H1 (cell line): ENCODE measurements at regions not wholly inside any gene's neighbourhood (a gene's known extent, or its start where the extent isn't known, plus 50 kb on each side); places are given as distances from the start of the nearest gene placed in this dataset.

ENCODE experiments used
- CTCF ChIA-PET: fragments of 300-600 bp; sonication (Branson Sonifier 250); formaldehyde crosslinking; loops from one replicate; lab custom pipeline; 2021; ENCODE audit not compliant: partially characterized antibody; lab: Charles Lee
- POLR2A ChIA-PET: fragments of 300-600 bp; sonication (Branson Sonifier 250); formaldehyde crosslinking; loops from one replicate; lab custom pipeline; 2021; ENCODE audit warnings: inconsistent platforms; ENCODE audit not compliant: partially characterized antibody; lab: Charles Lee
- DNase-seq, 2 experiments: peaks; one replicate each; pipeline versions ENCODE4 v3.0.0 to v3.0.0-alpha.2; 2010 to 2022; ENCODE audit warnings: low spot score in 2 of 2, low read depth in 1 of 2, mixed read lengths in 1 of 2
- FAIRE-seq: peaks from 2 replicates; lab custom pipeline; 2011; peaks lifted over from hg19 to GRCh38; lab: Jason Lieb, UNC
- H2AFZ ChIP-seq: 2 replicates; pipeline ENCODE4 v1.8.1; 2012; ENCODE audit warnings: low read length, inconsistent platforms
- H2AK5ac ChIP-seq: 2 replicates; pipeline ENCODE4 v1.6.1; 2013; ENCODE audit warnings: low read depth, low read length
- H2BK120ac ChIP-seq: replicated peaks from 2 replicates; pipeline ENCODE3; 2013; ENCODE audit warnings: low read depth, low read length, inconsistent platforms
- H2BK12ac ChIP-seq: 2 replicates; pipeline ENCODE4 v1.6.1; 2013; ENCODE audit warnings: low read depth, low read length
- H2BK15ac ChIP-seq: 2 replicates; pipeline ENCODE4 v1.6.1; 2013; ENCODE audit warnings: low read length
- H2BK20ac ChIP-seq: 2 replicates; pipeline ENCODE4 v1.6.1; 2013; ENCODE audit warnings: low read length
- H2BK5ac ChIP-seq: 2 replicates; pipeline ENCODE4 v1.6.1; 2013; ENCODE audit warnings: low read depth, low read length
- H3K14ac ChIP-seq: 2 replicates; pipeline ENCODE4 v1.6.1; 2013; ENCODE audit warnings: inconsistent platforms; ENCODE audit not compliant: insufficient read length
- H3K18ac ChIP-seq: 2 replicates; pipeline ENCODE4 v1.6.1; 2013; ENCODE audit warnings: low read length; ENCODE audit errors: extremely low read depth
- H3K23ac ChIP-seq: 2 replicates; pipeline ENCODE4 v1.6.1; 2013; ENCODE audit warnings: inconsistent platforms; ENCODE audit not compliant: insufficient read length
- H3K23me2 ChIP-seq: 2 replicates; pipeline ENCODE4 v1.6.1; 2013; ENCODE audit warnings: low read depth, low read length
- H3K27ac ChIP-seq: 2 replicates; pipeline ENCODE4 v1.6.1; 2011; ENCODE audit warnings: low read depth, low read length, inconsistent platforms
- H3K27me3 ChIP-seq, 4 experiments: replicated peaks in 1 of 4; 1 replicate in 1 of 4; 2 replicates in 3 of 4; pipeline versions ENCODE4 v1.6.1 to v1.8.1; 2011 to 2013; ENCODE audit warnings: low read length in 3 of 4, mild to moderate bottlenecking in 3 of 4, inconsistent platforms in 2 of 4, mixed read lengths in 2 of 4, moderate library complexity in 1 of 4; ENCODE audit not compliant: control insufficient read depth in 3 of 4, insufficient read depth in 3 of 4; ENCODE audit errors: extremely low read depth in 1 of 4
- H3K36me3 ChIP-seq, 4 experiments: 2 replicates each; pipeline versions ENCODE4 v1.6.1 to v1.8.1; 2011 to 2013; ENCODE audit warnings: mild to moderate bottlenecking in 4 of 4, low read length in 3 of 4, moderate library complexity in 2 of 4, control low read depth in 1 of 4, inconsistent platforms in 1 of 4; ENCODE audit not compliant: insufficient read depth in 4 of 4, control insufficient read depth in 2 of 4
- H3K4ac ChIP-seq: replicated peaks from 2 replicates; pipeline ENCODE3; 2013; ENCODE audit warnings: low read length, low read depth, mixed read lengths, inconsistent platforms; ENCODE audit not compliant: insufficient read length
- H3K4me1 ChIP-seq, 4 experiments: replicated peaks in 1 of 4; 1 replicate in 1 of 4; 2 replicates in 3 of 4; pipeline versions ENCODE4 v1.6.1 to v1.8.1; 2011 to 2013; ENCODE audit warnings: low read length in 3 of 4, inconsistent platforms in 2 of 4, mixed read lengths in 1 of 4; ENCODE audit not compliant: insufficient read depth in 4 of 4, control insufficient read depth in 3 of 4
- H3K4me2 ChIP-seq, 2 experiments: 2 replicates each; pipeline versions ENCODE4 v1.6.1 to v1.8.1; 2011 to 2013; ENCODE audit warnings: low read depth in 2 of 2, low read length in 2 of 2, control low read depth in 1 of 2, inconsistent platforms in 1 of 2, mild to moderate bottlenecking in 1 of 2; ENCODE audit not compliant: insufficient read depth in 1 of 2
- H3K4me3 ChIP-seq, 4 experiments: fragments of 200-600, 300-600 bp in 1 of 4; sonication (generic), shearing (Covaris generic), sonication (Bioruptor Twin) in 1 of 4; 2 replicates each; pipeline versions ENCODE4 v1.5.1 to v1.8.1; 2011 to 2016; ENCODE audit warnings: low read length in 4 of 4, low read depth in 3 of 4, control low read depth in 2 of 4, inconsistent platforms in 2 of 4, mild to moderate bottlenecking in 2 of 4, mixed read lengths in 1 of 4, moderate library complexity in 1 of 4; ENCODE audit not compliant: insufficient read depth in 2 of 4; ENCODE audit errors: extremely low read depth in 1 of 4
- H3K56ac ChIP-seq: replicated peaks from 2 replicates; pipeline ENCODE3; 2013; ENCODE audit warnings: low read depth, mild to moderate bottlenecking, mixed read lengths, low read length, inconsistent platforms; ENCODE audit not compliant: insufficient read length
- H3K79me1 ChIP-seq: 2 replicates; pipeline ENCODE4 v1.6.1; 2013; ENCODE audit warnings: low read depth, low read length, control low read depth
- H3K79me2 ChIP-seq, 2 experiments: 2 replicates each; pipeline versions ENCODE4 v1.6.1 to v1.8.1; 2012 to 2013; ENCODE audit warnings: low read length in 2 of 2, mild to moderate bottlenecking in 2 of 2, inconsistent platforms in 1 of 2; ENCODE audit not compliant: insufficient read depth in 2 of 2, control insufficient read depth in 1 of 2
- H3K9ac ChIP-seq, 4 experiments: replicated peaks in 1 of 4; 1 replicate in 1 of 4; 2 replicates in 3 of 4; pipeline versions ENCODE4 v1.6.1 to v1.8.1; 2011 to 2013; ENCODE audit warnings: low read depth in 3 of 4, low read length in 3 of 4, control low read depth in 2 of 4, mild to moderate bottlenecking in 2 of 4, moderate library complexity in 2 of 4, inconsistent platforms in 1 of 4; ENCODE audit errors: extremely low read depth in 1 of 4
- H3K9me3 ChIP-seq, 2 experiments: 2 replicates each; pipeline versions ENCODE4 v1.6.1 to v1.8.1; 2012 to 2013; ENCODE audit warnings: mild to moderate bottlenecking in 2 of 2, moderate library complexity in 2 of 2, control low read depth in 1 of 2, inconsistent platforms in 1 of 2, low read depth in 1 of 2, low read length in 1 of 2, mixed read lengths in 1 of 2; ENCODE audit not compliant: insufficient read depth in 2 of 2
- H4K20me1 ChIP-seq, 2 experiments: replicated peaks in 1 of 2; 2 replicates each; pipeline versions ENCODE3 to v1.8.1; 2011 to 2013; ENCODE audit warnings: inconsistent platforms in 2 of 2, low read length in 2 of 2, mild to moderate bottlenecking in 1 of 2; ENCODE audit not compliant: insufficient read depth in 2 of 2, control insufficient read depth in 1 of 2
- H4K5ac ChIP-seq: 2 replicates; pipeline ENCODE4 v1.6.1; 2013; ENCODE audit warnings: low read length, low read depth, mixed read lengths, inconsistent platforms; ENCODE audit not compliant: insufficient read length
- H4K8ac ChIP-seq: 2 replicates; pipeline ENCODE4 v1.8.0; 2013; ENCODE audit warnings: mild to moderate bottlenecking, moderate library complexity, low read length, inconsistent platforms; ENCODE audit not compliant: insufficient read depth; ENCODE audit errors: extremely low read depth
- H4K91ac ChIP-seq: replicated peaks from 2 replicates; pipeline ENCODE3; 2013; ENCODE audit warnings: low read length, mixed read lengths, inconsistent platforms; ENCODE audit not compliant: insufficient read length
- BRCA1 ChIP-seq: IDR thresholded peaks from 2 replicates; pipeline ENCODE4 v1.6.1; 2012; ENCODE audit warnings: low read depth, low read length, improper control_type of control experiment
- CBX5 ChIP-seq: fragments of 300-800, 300-1000 bp; sonication (generic); IDR thresholded peaks from 2 replicates; pipeline ENCODE4 v1.7.1; 2016; ENCODE audit warnings: antibody characterized with exemption, low read length, low read depth
- CEBPB ChIP-seq: IDR thresholded peaks from 2 replicates; pipeline ENCODE4 v1.6.1; 2012; ENCODE audit warnings: low read depth, low read length
- CHD2 ChIP-seq: IDR thresholded peaks from 2 replicates; pipeline ENCODE4 v1.6.1; 2012; ENCODE audit warnings: low read length, improper control_type of control experiment
- EGR1 ChIP-seq: IDR thresholded peaks from 2 replicates; pipeline ENCODE4 v1.6.1; 2011; ENCODE audit warnings: low read depth, low read length, borderline replicate concordance
- MAFK ChIP-seq: IDR thresholded peaks from 2 replicates; pipeline ENCODE4 v1.6.1; 2012; ENCODE audit warnings: low read depth, mild to moderate bottlenecking, improper control_type of control experiment, low read length
- NRF1 ChIP-seq: IDR thresholded peaks from 2 replicates; pipeline ENCODE4 v1.6.1; 2011; ENCODE audit warnings: mild to moderate bottlenecking, low read depth, low read length, improper control_type of control experiment
- RFX5 ChIP-seq: IDR thresholded peaks from 2 replicates; pipeline ENCODE4 v1.6.1; 2011; ENCODE audit warnings: low read depth, low read length, improper control_type of control experiment, borderline replicate concordance
- RNF2 ChIP-seq: fragments of 200-900, 300-1000 bp; sonication (generic); IDR thresholded peaks from 2 replicates; pipeline ENCODE4 v1.7.1; 2016; ENCODE audit warnings: borderline replicate concordance, low read depth, mild to moderate bottlenecking, antibody characterized with exemption, low read length; ENCODE audit not compliant: poor library complexity, severe bottlenecking; ENCODE audit errors: missing control alignments
- SP2 ChIP-seq: IDR thresholded peaks from 2 replicates; pipeline ENCODE4 v1.6.1; 2012; ENCODE audit warnings: mild to moderate bottlenecking, low read length, inconsistent platforms
- ZNF274 ChIP-seq: IDR thresholded peaks from 2 replicates; pipeline ENCODE4 v1.7.0; 2012; ENCODE audit warnings: low read length, borderline replicate concordance; ENCODE audit errors: extremely low read depth
- WGBS, 2 experiments: shearing (Covaris generic) in 1 of 2; methylation state at CpG; one replicate each; pipeline versions ENCODE4 v1.1.6 to v1.1.7; 2013 to 2015; ENCODE audit warnings: low lambda C conversion rate in 2 of 2, mixed read lengths in 2 of 2, inconsistent platforms in 1 of 2, low coverage in 1 of 2, missing lambda C conversion rate in 1 of 2; ENCODE audit not compliant: insufficient replicate concordance in 2 of 2, insufficient coverage in 1 of 2, insufficient read length in 1 of 2; ENCODE audit errors: extremely low coverage in 1 of 2, missing lambda C conversion rate in 1 of 2; 5-methylcytosine and 5-hydroxymethylcytosine counted together

DNA sequence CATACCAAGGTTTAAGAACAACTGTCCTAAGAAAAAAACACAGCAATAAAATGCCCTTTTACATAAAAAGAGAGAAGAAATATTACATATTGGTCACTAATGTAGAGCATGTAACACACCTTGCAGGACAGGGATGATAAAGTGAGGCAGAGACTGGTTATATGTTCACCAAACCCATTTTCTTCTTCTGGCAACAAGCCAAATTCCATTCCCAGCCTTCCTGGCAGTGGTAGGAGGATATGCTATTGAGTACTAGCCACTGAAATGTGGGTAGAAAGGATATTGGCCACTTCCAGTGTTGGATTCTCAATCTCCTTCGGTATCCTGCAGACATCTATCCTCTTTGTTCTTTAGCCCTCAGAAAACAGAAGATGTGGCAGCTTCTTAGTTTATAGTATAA, 105.2 kb upstream of the SHISA6 start:
- ChIA-PET POLR2A (no interaction called here), CTCF (interaction anchor here (2.1 kb wide), 1 partner anchor 8 kb away, joined by 15 read pairs; no protein-coding TSS in a partner anchor)
- Histone ChIP-seq H4K5ac (no peak overlapping the region), H3K56ac (no peak overlapping the region), H2BK5ac (no peak overlapping the region), H3K4me2 (no peak overlapping the region), H3K4ac (no peak overlapping the region), H2AK5ac (no peak overlapping the region), H3K18ac (no peak overlapping the region), H2BK15ac (no peak overlapping the region), H3K4me1 (no peaks in the 10 kb centered on the region), H3K79me1 (no peaks in the 10 kb centered on the region), H3K27ac (no peak overlapping the region), H3K36me3 (no peaks in the 10 kb centered on the region), H2BK20ac (no peak overlapping the region), H4K20me1 (no peaks in the 10 kb centered on the region), H3K9ac (no peak overlapping the region), H3K4me3 (no peak overlapping the region), H2BK12ac (no peak overlapping the region), H3K9me3 (no peaks in the 10 kb centered on the region), H2AFZ (no peak overlapping the region), H3K79me2 (no peaks in the 10 kb centered on the region), H3K23me2 (no peaks in the 10 kb centered on the region), H3K27me3 (no peaks in the 10 kb centered on the region), H4K91ac (no peak overlapping the region), H2BK120ac (no peak overlapping the region)
- DNase-seq (no peak), FAIRE-seq (no peak)
- 95% methylated on average over 1 of the region's 1 CpG; no CpG with 5 or more reads in 1 of the 2 experiments for WGBS, 2 experiments
- TF ChIP-seq BRCA1 (no peak), CBX5 (no peak), SP2 (no peak), CHD2 (no peak), EGR1 (no peak), MAFK (no peak), RNF2 (no peak), RFX5 (no peak), NRF1 (no peak), CEBPB (no peak), ZNF274 (no peak)
- TF ChIP-seq, all 59 proteins: peak for 0
- Histone ChIP-seq H3K14ac (no peak overlapping the region), H4K8ac (no peak overlapping the region), H3K23ac (no peak overlapping the region)
